Testis (tissue), 2 donors: ENCODE measurements at regions not wholly inside any gene's neighbourhood (a gene's known extent, or its start where the extent isn't known, plus 50 kb on each side); places are given as distances from the start of the nearest gene placed in this dataset.

Experiments
- POLR2A ChIP-seq: fragments of 450-650 bp; IDR thresholded peaks from one replicate; pipeline ENCODE4 v1.6.1; 2017; ENCODE audit warnings: antibody characterized with exemption, mild to moderate bottlenecking, moderate library complexity
- TF ChIP-seq, protein P1 (sequence below), 3 experiments: fragments of 450-650 bp in 2 of 3; fragments of 200-600 bp in 1 of 3; sonication (generic) in 1 of 3; IDR thresholded peaks; one replicate each; pipeline ENCODE4 v1.5.1; 2016 to 2019; ENCODE audit warnings: antibody characterized with exemption in 3 of 3, mild to moderate bottlenecking in 2 of 3, moderate library complexity in 1 of 3

GRCh38 chr5:9885164-9885563 is 255.0 kb upstream of the TAS2R1 start:
- TF ChIP-seq, protein P1, sequence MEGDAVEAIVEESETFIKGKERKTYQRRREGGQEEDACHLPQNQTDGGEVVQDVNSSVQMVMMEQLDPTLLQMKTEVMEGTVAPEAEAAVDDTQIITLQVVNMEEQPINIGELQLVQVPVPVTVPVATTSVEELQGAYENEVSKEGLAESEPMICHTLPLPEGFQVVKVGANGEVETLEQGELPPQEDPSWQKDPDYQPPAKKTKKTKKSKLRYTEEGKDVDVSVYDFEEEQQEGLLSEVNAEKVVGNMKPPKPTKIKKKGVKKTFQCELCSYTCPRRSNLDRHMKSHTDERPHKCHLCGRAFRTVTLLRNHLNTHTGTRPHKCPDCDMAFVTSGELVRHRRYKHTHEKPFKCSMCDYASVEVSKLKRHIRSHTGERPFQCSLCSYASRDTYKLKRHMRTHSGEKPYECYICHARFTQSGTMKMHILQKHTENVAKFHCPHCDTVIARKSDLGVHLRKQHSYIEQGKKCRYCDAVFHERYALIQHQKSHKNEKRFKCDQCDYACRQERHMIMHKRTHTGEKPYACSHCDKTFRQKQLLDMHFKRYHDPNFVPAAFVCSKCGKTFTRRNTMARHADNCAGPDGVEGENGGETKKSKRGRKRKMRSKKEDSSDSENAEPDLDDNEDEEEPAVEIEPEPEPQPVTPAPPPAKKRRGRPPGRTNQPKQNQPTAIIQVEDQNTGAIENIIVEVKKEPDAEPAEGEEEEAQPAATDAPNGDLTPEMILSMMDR (IDR thresholded peaks at IDR 0.05): no peak
- no peak for TF ChIP-seq POLR2A
